HG02623 (cell line): ENCODE measurements at regions not wholly inside any gene's neighbourhood (a gene's known extent, or its start where the extent isn't known, plus 50 kb on each side); places are given as distances from the start of the nearest gene placed in this dataset.

ENCODE experiments used
- ATAC-seq: cut with Tn5 transposase; IDR thresholded peaks from one replicate; pipeline ENCODE4 v1.9.1; 2021; ENCODE audit warnings: moderate library complexity; ENCODE audit not compliant: unreplicated experiment

- no peak for ATAC-seq
These were observed 263.8 kb downstream of the SYK start for GRCh38 chr9:91065231-91066041.

GRCh38 chr9:91066042-91066415, 264.4 kb downstream of the SYK start:
- no peak for ATAC-seq

- no peak for ATAC-seq
These were observed 265.2 kb downstream of the SYK start for GRCh38 chr9:91066856-91067255.

- ATAC-seq, result no peak
These were observed 265.8 kb downstream of the SYK start for GRCh38 chr9:91067306-91067860.

DNA sequence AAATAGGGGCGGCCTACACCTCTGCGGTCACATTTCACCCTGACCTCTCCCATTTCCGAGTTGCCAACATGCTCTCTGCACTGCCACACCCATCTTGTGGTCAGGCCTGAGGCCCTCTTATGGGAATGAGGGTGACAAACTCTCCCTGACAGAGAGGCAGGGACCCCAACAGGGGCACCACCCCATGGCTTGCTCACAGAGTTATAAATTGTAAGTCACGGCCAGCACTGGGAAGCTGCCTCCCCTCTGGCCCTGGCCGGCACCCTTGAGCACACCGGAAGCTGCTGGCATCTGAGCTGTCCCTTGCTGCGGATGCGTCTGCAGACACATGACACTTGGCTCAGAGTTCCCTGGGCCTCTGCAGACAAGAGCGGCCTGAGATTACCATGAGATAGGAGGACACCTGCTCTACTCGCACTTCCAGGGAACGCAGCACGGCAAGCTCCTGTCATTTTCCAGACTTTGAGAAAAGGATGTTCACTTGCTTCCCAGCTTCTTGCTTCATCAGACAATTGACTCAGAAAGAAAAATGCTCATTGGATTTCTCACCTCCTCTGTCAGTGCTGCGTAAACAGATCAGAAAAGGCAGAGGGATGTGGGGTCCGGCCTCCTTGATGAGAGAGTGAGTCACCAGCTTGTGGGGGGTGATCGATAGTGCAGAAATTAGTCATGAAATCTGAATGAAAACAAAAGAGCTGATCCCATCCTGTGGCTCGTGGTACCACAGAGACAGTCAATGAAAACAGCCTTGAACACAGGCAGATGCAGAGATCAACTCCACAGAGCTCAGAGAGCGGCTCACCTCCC, 269.8 kb downstream of the SYK start:
- no peak for ATAC-seq

DNA sequence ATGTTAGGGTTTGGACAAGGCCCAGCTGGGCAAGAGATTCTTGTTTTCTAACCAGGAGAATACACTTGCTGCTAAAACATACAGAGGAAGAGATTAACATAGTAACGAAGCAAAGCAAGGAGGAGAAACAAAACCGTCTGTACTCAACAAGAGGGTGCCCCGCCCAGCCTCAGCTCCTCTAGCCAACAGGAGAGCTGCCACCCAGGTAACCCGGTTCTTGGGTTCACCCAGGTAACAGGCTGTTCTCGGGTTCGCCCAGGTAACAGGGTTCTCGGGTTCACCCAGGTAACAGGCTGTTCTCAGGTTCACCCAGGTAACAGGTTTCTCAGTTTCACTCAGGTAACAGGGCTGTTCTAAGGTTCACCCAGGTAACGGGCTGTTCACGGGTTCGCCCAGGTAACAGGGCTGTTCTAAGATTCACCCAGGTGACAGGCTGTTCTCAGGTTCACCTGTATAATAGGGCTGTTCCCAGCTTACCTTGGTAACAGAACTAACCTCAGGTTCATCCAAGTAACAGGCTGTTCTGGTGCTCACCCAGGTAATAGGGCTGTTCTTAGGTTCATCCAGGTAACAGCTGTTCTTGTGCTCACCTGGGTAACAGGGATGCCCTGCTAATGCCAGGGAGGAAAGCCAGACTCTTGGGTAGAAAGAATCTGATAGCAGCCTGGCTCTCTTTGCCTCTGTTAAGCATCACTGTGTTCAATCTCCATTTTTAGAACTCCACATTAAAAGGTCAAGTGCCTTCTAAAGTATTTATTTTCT, 271.6 kb downstream of the SYK start:
- ATAC-seq, result no peak

- no peak for ATAC-seq
These were observed 272.5 kb downstream of the SYK start for GRCh38 chr9:91073811-91074771.

DNA sequence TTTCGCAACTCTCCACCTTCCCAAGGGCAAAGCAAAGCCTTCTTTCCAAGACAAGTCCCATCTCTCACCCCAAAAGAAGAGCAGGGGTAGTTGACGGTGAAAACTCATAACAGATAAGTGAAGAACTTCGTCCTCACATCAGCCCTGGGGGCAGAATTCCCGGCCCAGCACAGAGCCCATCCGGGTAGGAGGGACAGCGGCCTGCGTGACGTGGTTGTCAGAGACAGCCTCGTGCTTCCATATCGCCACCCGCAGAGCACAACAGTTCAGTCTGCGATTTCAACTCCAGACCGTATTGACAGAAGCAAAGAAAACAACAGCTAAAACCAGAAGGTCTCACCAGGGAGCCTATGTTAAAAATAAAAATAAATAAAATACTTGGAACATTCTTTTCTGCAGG, 273.2 kb downstream of the SYK start:
- ATAC-seq, result no peak

- no peak for ATAC-seq
These were observed 273.7 kb downstream of the SYK start for GRCh38 chr9:91075279-91075678.

DNA sequence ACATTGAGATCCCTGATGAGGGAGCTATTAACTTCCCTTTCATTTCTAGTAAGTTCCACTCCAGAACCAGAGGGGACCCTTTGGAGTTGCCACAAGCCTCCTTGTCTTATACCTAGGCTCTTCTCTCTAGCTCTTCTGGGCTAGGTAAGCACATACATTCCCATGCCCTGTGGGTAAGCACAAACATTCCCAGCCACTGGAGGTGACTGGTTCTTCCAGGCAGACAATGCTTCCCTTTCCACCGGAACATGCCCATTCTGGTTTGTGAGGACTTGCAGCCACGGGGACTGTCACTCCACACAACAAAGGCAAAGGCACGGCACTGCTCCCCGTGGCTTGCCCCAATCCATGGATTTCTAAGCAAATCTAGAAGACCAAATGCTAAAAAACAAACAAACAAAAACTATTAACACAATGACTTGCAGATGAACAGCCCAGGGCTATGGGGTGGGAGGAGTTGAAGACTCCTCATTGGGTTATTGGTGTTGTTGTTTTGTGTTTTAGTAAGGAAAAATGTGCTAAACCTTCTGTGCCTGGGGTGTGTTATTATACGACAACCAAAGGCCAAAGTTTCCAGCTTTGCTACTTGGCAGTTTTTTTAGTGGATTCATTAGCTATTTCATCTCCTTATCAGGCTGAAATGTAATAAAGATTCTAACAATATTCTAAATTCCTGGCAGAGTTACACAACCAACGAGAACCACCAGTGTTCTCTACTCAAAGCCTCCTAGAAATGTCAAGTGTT, 276.2 kb downstream of the SYK start:
- ATAC-seq, result no peak

GRCh38 chr9:91078369-91078695, 276.7 kb downstream of the SYK start:
- ATAC-seq, result no peak

DNA sequence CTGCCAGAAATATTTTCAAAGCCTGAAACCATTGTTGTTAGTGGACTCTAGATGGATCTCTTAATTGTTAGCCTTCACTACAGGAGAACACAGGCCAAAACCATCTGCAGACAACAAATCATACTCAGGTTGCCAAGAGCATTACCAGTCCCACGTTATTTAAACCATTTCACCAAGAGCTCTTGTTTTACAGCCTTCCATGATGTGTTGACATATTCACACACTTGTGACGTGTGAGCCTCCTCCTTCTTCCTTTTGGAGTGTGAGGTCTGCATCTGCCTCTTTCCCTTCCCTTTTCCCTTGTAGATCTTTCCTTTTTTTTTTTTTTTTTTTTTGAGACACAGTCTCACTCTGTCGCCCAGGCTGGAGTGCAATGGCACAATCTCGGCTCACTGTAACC, 279.0 kb downstream of the AUH start:
- ATAC-seq, result no peak

DNA sequence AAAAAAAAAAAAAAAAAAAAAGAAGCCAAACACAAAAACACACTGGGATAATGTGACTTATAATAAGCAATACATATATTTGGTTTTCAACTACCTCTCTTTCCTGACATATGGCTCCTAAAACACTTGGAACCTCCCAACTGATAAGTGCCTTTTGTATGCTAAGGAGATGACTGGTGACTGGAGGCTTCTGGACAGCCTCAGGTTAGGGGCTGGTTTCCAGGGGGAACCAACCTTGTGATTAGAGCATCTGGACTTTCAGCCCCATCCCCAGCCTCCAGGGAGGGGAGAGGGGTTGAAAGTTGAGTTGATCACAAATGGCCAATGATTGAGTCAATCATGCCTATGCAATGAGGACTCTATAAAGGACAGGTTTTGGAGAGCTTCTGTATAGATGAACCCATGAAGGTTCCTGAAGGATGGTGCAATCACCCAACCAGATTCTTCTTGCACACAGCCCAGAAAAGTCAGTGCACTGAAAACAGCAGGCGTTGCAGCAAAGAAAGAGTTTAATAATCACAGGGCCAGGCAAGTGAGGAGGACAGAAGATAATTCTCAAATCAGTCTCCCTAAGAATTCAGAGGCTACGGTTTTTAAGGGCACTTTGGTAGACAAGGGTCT, 276.7 kb downstream of the AUH start:
- ATAC-seq, result no peak

DNA sequence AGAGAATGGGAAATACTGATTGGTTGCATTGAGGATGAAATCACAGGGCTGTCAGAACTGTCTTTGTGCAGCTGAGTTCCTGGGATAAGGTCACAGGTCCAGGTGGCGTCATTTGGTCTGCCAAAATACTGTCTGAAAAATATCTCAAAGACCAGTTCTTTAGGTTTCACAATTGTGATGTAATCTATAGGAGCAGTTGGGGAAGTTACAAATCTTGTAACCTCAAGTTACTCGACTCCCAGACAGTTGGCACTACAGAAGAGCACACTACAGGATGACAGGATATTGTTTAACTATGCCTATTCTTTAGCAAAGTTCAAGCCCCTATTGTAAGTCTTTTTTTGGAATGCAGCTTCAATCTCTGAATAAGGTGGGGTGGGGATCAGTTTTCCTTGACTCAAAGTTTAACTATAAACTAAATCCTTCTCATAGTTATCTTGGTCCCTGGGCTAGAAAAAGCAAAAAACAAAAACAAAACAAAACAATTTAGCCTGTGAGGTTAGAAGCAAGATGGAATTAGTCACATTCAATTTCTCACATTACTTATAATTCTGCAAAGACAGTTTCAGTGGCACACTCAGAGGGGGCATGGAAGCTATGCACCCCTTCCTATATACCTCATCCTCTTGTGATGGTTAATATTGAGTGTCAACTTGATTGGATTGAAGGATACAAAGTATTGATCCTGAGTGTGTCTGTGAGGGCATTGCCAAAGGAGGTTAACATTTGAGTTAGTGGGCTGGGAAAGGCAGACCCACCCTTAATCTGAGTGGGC, 276.0 kb downstream of the AUH start:
- no peak for ATAC-seq

GRCh38 chr9:91086657-91087461, 274.9 kb downstream of the AUH start:
- ATAC-seq, result no peak

DNA sequence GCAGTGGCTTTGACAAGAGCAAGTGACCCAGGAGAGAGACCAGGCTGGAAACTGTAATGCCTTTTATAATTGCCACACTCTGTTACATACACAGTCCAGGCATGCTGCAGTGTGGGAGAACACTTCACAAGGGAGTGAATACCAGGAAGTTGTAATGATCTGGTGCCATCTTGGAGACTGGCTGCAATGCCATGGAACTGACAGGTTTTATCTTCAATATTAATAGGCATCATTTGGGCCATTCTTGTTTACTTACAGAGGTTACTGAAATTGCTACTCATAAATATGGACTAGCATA, 274.3 kb downstream of the AUH start:
- ATAC-seq, result no peak

DNA sequence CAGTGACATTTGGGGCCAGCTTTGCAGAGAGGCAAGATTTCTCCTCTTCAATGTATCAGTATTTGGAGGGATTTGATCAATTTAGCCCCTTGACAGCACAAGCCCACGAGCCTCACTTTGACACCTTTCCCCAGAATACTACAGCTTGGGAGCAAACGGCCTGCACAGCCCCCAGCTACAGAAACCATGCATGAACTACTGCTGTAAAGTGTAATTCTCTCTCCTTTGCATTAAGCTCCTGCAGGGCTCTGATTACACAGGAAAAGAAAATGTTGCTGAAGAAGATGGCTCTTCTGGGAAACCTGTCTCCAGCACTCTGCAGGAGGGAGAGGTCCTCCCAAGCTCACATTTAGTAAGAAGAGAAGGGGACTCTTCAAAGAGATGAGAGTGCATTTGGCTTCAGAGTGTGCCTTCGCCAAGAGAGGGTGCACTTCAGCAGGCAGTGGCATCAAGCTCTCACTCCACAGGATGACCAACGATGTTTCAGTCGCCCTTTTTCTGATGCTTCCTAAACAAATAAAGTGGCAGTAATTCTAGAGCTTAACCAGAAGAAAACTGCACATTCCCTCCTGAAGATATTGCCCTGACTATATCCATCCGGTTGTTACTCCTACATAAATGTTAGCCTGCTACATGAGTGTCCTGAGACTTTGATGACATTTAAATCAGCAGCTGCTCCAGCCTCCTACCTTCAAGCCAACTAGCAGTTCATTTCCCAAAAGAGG, 272.2 kb downstream of the AUH start:
- no peak for ATAC-seq
